H1 (cell line): ENCODE measurements at regions not wholly inside any gene's neighbourhood (a gene's known extent, or its start where the extent isn't known, plus 50 kb on each side); places are given as distances from the start of the nearest gene placed in this dataset.

ENCODE experiments used
- CTCF ChIA-PET: fragments of 300-600 bp; sonication (Branson Sonifier 250); formaldehyde crosslinking; loops from one replicate; lab custom pipeline; 2021; ENCODE audit not compliant: partially characterized antibody; lab: Charles Lee
- POLR2A ChIA-PET: fragments of 300-600 bp; sonication (Branson Sonifier 250); formaldehyde crosslinking; loops from one replicate; lab custom pipeline; 2021; ENCODE audit warnings: inconsistent platforms; ENCODE audit not compliant: partially characterized antibody; lab: Charles Lee
- DNase-seq, 2 experiments: peaks; one replicate each; pipeline versions ENCODE4 v3.0.0 to v3.0.0-alpha.2; 2010 to 2022; ENCODE audit warnings: low spot score in 2 of 2, low read depth in 1 of 2, mixed read lengths in 1 of 2
- FAIRE-seq: peaks from 2 replicates; lab custom pipeline; 2011; peaks lifted over from hg19 to GRCh38; lab: Jason Lieb, UNC
- H2AFZ ChIP-seq: 2 replicates; pipeline ENCODE4 v1.8.1; 2012; ENCODE audit warnings: low read length, inconsistent platforms
- H2AK5ac ChIP-seq: 2 replicates; pipeline ENCODE4 v1.6.1; 2013; ENCODE audit warnings: low read depth, low read length
- H2BK120ac ChIP-seq: replicated peaks from 2 replicates; pipeline ENCODE3; 2013; ENCODE audit warnings: low read depth, low read length, inconsistent platforms
- H2BK12ac ChIP-seq: 2 replicates; pipeline ENCODE4 v1.6.1; 2013; ENCODE audit warnings: low read depth, low read length
- H2BK15ac ChIP-seq: 2 replicates; pipeline ENCODE4 v1.6.1; 2013; ENCODE audit warnings: low read length
- H2BK20ac ChIP-seq: 2 replicates; pipeline ENCODE4 v1.6.1; 2013; ENCODE audit warnings: low read length
- H2BK5ac ChIP-seq: 2 replicates; pipeline ENCODE4 v1.6.1; 2013; ENCODE audit warnings: low read depth, low read length
- H3K14ac ChIP-seq: 2 replicates; pipeline ENCODE4 v1.6.1; 2013; ENCODE audit warnings: inconsistent platforms; ENCODE audit not compliant: insufficient read length
- H3K18ac ChIP-seq: 2 replicates; pipeline ENCODE4 v1.6.1; 2013; ENCODE audit warnings: low read length; ENCODE audit errors: extremely low read depth
- H3K23ac ChIP-seq: 2 replicates; pipeline ENCODE4 v1.6.1; 2013; ENCODE audit warnings: inconsistent platforms; ENCODE audit not compliant: insufficient read length
- H3K23me2 ChIP-seq: 2 replicates; pipeline ENCODE4 v1.6.1; 2013; ENCODE audit warnings: low read depth, low read length
- H3K27ac ChIP-seq: 2 replicates; pipeline ENCODE4 v1.6.1; 2011; ENCODE audit warnings: low read depth, low read length, inconsistent platforms
- H3K27me3 ChIP-seq, 4 experiments: replicated peaks in 1 of 4; 1 replicate in 1 of 4; 2 replicates in 3 of 4; pipeline versions ENCODE4 v1.6.1 to v1.8.1; 2011 to 2013; ENCODE audit warnings: low read length in 3 of 4, mild to moderate bottlenecking in 3 of 4, inconsistent platforms in 2 of 4, mixed read lengths in 2 of 4, moderate library complexity in 1 of 4; ENCODE audit not compliant: control insufficient read depth in 3 of 4, insufficient read depth in 3 of 4; ENCODE audit errors: extremely low read depth in 1 of 4
- H3K36me3 ChIP-seq, 4 experiments: 2 replicates each; pipeline versions ENCODE4 v1.6.1 to v1.8.1; 2011 to 2013; ENCODE audit warnings: mild to moderate bottlenecking in 4 of 4, low read length in 3 of 4, moderate library complexity in 2 of 4, control low read depth in 1 of 4, inconsistent platforms in 1 of 4; ENCODE audit not compliant: insufficient read depth in 4 of 4, control insufficient read depth in 2 of 4
- H3K4ac ChIP-seq: replicated peaks from 2 replicates; pipeline ENCODE3; 2013; ENCODE audit warnings: low read length, low read depth, mixed read lengths, inconsistent platforms; ENCODE audit not compliant: insufficient read length
- H3K4me1 ChIP-seq, 4 experiments: replicated peaks in 1 of 4; 1 replicate in 1 of 4; 2 replicates in 3 of 4; pipeline versions ENCODE4 v1.6.1 to v1.8.1; 2011 to 2013; ENCODE audit warnings: low read length in 3 of 4, inconsistent platforms in 2 of 4, mixed read lengths in 1 of 4; ENCODE audit not compliant: insufficient read depth in 4 of 4, control insufficient read depth in 3 of 4
- H3K4me2 ChIP-seq, 2 experiments: 2 replicates each; pipeline versions ENCODE4 v1.6.1 to v1.8.1; 2011 to 2013; ENCODE audit warnings: low read depth in 2 of 2, low read length in 2 of 2, control low read depth in 1 of 2, inconsistent platforms in 1 of 2, mild to moderate bottlenecking in 1 of 2; ENCODE audit not compliant: insufficient read depth in 1 of 2
- H3K4me3 ChIP-seq, 4 experiments: fragments of 200-600, 300-600 bp in 1 of 4; sonication (generic), shearing (Covaris generic), sonication (Bioruptor Twin) in 1 of 4; 2 replicates each; pipeline versions ENCODE4 v1.5.1 to v1.8.1; 2011 to 2016; ENCODE audit warnings: low read length in 4 of 4, low read depth in 3 of 4, control low read depth in 2 of 4, inconsistent platforms in 2 of 4, mild to moderate bottlenecking in 2 of 4, mixed read lengths in 1 of 4, moderate library complexity in 1 of 4; ENCODE audit not compliant: insufficient read depth in 2 of 4; ENCODE audit errors: extremely low read depth in 1 of 4
- H3K56ac ChIP-seq: replicated peaks from 2 replicates; pipeline ENCODE3; 2013; ENCODE audit warnings: low read depth, mild to moderate bottlenecking, mixed read lengths, low read length, inconsistent platforms; ENCODE audit not compliant: insufficient read length
- H3K79me1 ChIP-seq: 2 replicates; pipeline ENCODE4 v1.6.1; 2013; ENCODE audit warnings: low read depth, low read length, control low read depth
- H3K79me2 ChIP-seq, 2 experiments: 2 replicates each; pipeline versions ENCODE4 v1.6.1 to v1.8.1; 2012 to 2013; ENCODE audit warnings: low read length in 2 of 2, mild to moderate bottlenecking in 2 of 2, inconsistent platforms in 1 of 2; ENCODE audit not compliant: insufficient read depth in 2 of 2, control insufficient read depth in 1 of 2
- H3K9ac ChIP-seq, 4 experiments: replicated peaks in 1 of 4; 1 replicate in 1 of 4; 2 replicates in 3 of 4; pipeline versions ENCODE4 v1.6.1 to v1.8.1; 2011 to 2013; ENCODE audit warnings: low read depth in 3 of 4, low read length in 3 of 4, control low read depth in 2 of 4, mild to moderate bottlenecking in 2 of 4, moderate library complexity in 2 of 4, inconsistent platforms in 1 of 4; ENCODE audit errors: extremely low read depth in 1 of 4
- H3K9me3 ChIP-seq, 2 experiments: 2 replicates each; pipeline versions ENCODE4 v1.6.1 to v1.8.1; 2012 to 2013; ENCODE audit warnings: mild to moderate bottlenecking in 2 of 2, moderate library complexity in 2 of 2, control low read depth in 1 of 2, inconsistent platforms in 1 of 2, low read depth in 1 of 2, low read length in 1 of 2, mixed read lengths in 1 of 2; ENCODE audit not compliant: insufficient read depth in 2 of 2
- H4K20me1 ChIP-seq, 2 experiments: replicated peaks in 1 of 2; 2 replicates each; pipeline versions ENCODE3 to v1.8.1; 2011 to 2013; ENCODE audit warnings: inconsistent platforms in 2 of 2, low read length in 2 of 2, mild to moderate bottlenecking in 1 of 2; ENCODE audit not compliant: insufficient read depth in 2 of 2, control insufficient read depth in 1 of 2
- H4K5ac ChIP-seq: 2 replicates; pipeline ENCODE4 v1.6.1; 2013; ENCODE audit warnings: low read length, low read depth, mixed read lengths, inconsistent platforms; ENCODE audit not compliant: insufficient read length
- H4K8ac ChIP-seq: 2 replicates; pipeline ENCODE4 v1.8.0; 2013; ENCODE audit warnings: mild to moderate bottlenecking, moderate library complexity, low read length, inconsistent platforms; ENCODE audit not compliant: insufficient read depth; ENCODE audit errors: extremely low read depth
- H4K91ac ChIP-seq: replicated peaks from 2 replicates; pipeline ENCODE3; 2013; ENCODE audit warnings: low read length, mixed read lengths, inconsistent platforms; ENCODE audit not compliant: insufficient read length
- ASH2L ChIP-seq: fragments of 200-600, 300-600 bp; sonication (generic); IDR thresholded peaks from one replicate; pipeline ENCODE4 v1.7.1; 2017; ENCODE audit warnings: low read length
- BACH1 ChIP-seq: IDR thresholded peaks from 2 replicates; pipeline ENCODE4 v1.6.1; 2012; ENCODE audit warnings: low read length, improper control_type of control experiment
- BCL11A ChIP-seq, 2 experiments: IDR thresholded peaks; one replicate each; pipeline ENCODE4 v1.6.1; 2011; ENCODE audit warnings: low read depth in 2 of 2, low read length in 2 of 2, mild to moderate bottlenecking in 2 of 2
- BRCA1 ChIP-seq: IDR thresholded peaks from 2 replicates; pipeline ENCODE4 v1.6.1; 2012; ENCODE audit warnings: low read depth, low read length, improper control_type of control experiment
- CHD2 ChIP-seq: IDR thresholded peaks from 2 replicates; pipeline ENCODE4 v1.6.1; 2012; ENCODE audit warnings: low read length, improper control_type of control experiment
- CREB1 ChIP-seq: IDR thresholded peaks from 2 replicates; pipeline ENCODE4 v1.6.1; 2012; ENCODE audit warnings: inconsistent platforms
- EZH2 ChIP-seq: fragments of 200-600 bp; sonication (generic); IDR thresholded peaks from 2 replicates; pipeline ENCODE4 v1.7.1; 2012; ENCODE audit warnings: low read depth, mild to moderate bottlenecking, moderate library complexity, low read length, inconsistent platforms; ENCODE audit not compliant: severe bottlenecking
- FOSL1 ChIP-seq: IDR thresholded peaks from 2 replicates; pipeline ENCODE4 v1.6.1; 2011; ENCODE audit warnings: mild to moderate bottlenecking, low read depth, low read length, moderate library complexity; ENCODE audit not compliant: insufficient read depth
- GTF2F1 ChIP-seq: IDR thresholded peaks from 2 replicates; pipeline ENCODE4 v1.6.1; 2012; ENCODE audit warnings: low read depth, low read length, improper control_type of control experiment, borderline replicate concordance
- JUND ChIP-seq: IDR thresholded peaks from 2 replicates; pipeline ENCODE4 v1.6.1; 2011; ENCODE audit warnings: mild to moderate bottlenecking, improper control_type of control experiment, low read length
- POU5F1 ChIP-seq: IDR thresholded peaks from 2 replicates; pipeline ENCODE4 v1.6.1; 2011; ENCODE audit warnings: low read depth, mild to moderate bottlenecking, low read length, moderate library complexity
- TAF1 ChIP-seq: IDR thresholded peaks from 2 replicates; pipeline ENCODE4 v1.6.1; 2011; ENCODE audit warnings: mild to moderate bottlenecking, low read depth, low read length
- YY1 ChIP-seq: IDR thresholded peaks from 2 replicates; pipeline ENCODE4 v1.6.1; 2011; ENCODE audit warnings: low read depth, mild to moderate bottlenecking, low read length
- WGBS, 2 experiments: shearing (Covaris generic) in 1 of 2; methylation state at CpG; one replicate each; pipeline versions ENCODE4 v1.1.6 to v1.1.7; 2013 to 2015; ENCODE audit warnings: low lambda C conversion rate in 2 of 2, mixed read lengths in 2 of 2, inconsistent platforms in 1 of 2, low coverage in 1 of 2, missing lambda C conversion rate in 1 of 2; ENCODE audit not compliant: insufficient replicate concordance in 2 of 2, insufficient coverage in 1 of 2, insufficient read length in 1 of 2; ENCODE audit errors: extremely low coverage in 1 of 2, missing lambda C conversion rate in 1 of 2; 5-methylcytosine and 5-hydroxymethylcytosine counted together
- TF ChIP-seq, protein P1 (sequence below): IDR thresholded peaks from 2 replicates; pipeline ENCODE4 v1.6.1; 2011; ENCODE audit warnings: low read depth, mild to moderate bottlenecking, low read length; ENCODE audit not compliant: insufficient read depth

DNA sequence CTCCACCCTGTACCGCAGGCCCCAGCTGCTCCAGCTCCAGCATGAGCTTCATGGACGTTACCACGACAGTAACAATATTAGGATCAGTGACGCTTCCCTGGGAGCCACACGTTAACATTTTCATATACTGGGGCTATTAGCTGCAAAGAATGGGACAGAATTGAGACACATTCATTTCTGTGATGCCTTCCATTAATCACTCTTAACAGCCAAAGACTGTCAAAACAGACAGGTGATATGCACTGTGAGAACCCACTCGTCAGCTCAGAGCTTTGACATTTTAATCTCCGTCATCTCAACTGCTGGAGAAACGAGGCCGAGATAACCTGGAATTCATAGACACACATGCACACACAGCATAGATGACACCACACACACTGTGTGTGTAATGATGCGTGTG, 408.4 kb upstream of the SHH start:
- Histone ChIP-seq H2BK20ac (no peak overlapping the region), H3K14ac (no peak overlapping the region), H4K8ac (no peak overlapping the region), H4K91ac (no peak overlapping the region), H3K23ac (no peak overlapping the region), H3K36me3 (no peaks in the 10 kb centered on the region), H2BK5ac (no peak overlapping the region), H2BK15ac (no peak overlapping the region), H4K20me1 (no peaks in the 10 kb centered on the region), H3K4me1 (no peaks in the 10 kb centered on the region), H3K9ac (no peak overlapping the region), H3K23me2 (no peaks in the 10 kb centered on the region; the same call in 1 of the 2 replicates), H3K27ac (no peak overlapping the region), H4K5ac (no peak overlapping the region), H2AK5ac (no peak overlapping the region), H3K27me3 (no peaks in the 10 kb centered on the region), H3K18ac (no peak overlapping the region), H3K9me3 (peaks cover 0 to 6% of the 10 kb centered on the region in 2 experiments; a peak in 2 of 4 replicates), H3K4me3 (no peak overlapping the region), H3K79me1 (no peaks in the 10 kb centered on the region), H2AFZ (no peak overlapping the region), H3K56ac (no peak overlapping the region), H2BK12ac (no peak overlapping the region), H3K4me2 (no peak overlapping the region), H3K4ac (no peak overlapping the region), H3K79me2 (no peaks in the 10 kb centered on the region), H2BK120ac (no peak overlapping the region)
- TF ChIP-seq CHD2 = no peak
- no peak for TF ChIP-seq JUND
- no peak for TF ChIP-seq POU5F1
- TF ChIP-seq, protein P1, sequence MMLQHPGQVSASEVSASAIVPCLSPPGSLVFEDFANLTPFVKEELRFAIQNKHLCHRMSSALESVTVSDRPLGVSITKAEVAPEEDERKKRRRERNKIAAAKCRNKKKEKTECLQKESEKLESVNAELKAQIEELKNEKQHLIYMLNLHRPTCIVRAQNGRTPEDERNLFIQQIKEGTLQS = no peak
- TF ChIP-seq ASH2L = no peak
- no peak for TF ChIP-seq BCL11A (IDR thresholded peaks at IDR 0.05; ENCODE audit: low read depth in 2 of 2, low read length in 2 of 2)
- no peak for TF ChIP-seq FOSL1
- no peak for TF ChIP-seq TAF1
- TF ChIP-seq GTF2F1 = no peak
- no peak for TF ChIP-seq CREB1
- no peak for TF ChIP-seq EZH2
- TF ChIP-seq BRCA1 = no peak
- no peak for TF ChIP-seq BACH1
- TF ChIP-seq YY1 = no peak
- 88% methylated on average over 10 of the region's 10 CpGs; no CpG with 5 or more reads in 1 of the 2 experiments for WGBS, 2 experiments
- no peak for FAIRE-seq
- CTCF ChIA-PET = no interaction called here
- POLR2A ChIA-PET = no interaction called here
- DNase-seq = no peak
